SIG-M5 treated with dmso at 0.1 percent for 504 hours (cell line): ENCODE measurements at regions not wholly inside any gene's neighbourhood (a gene's known extent, or its start where the extent isn't known, plus 50 kb on each side); places are given as distances from the start of the nearest gene placed in this dataset.
A peak's percentile ranks its signal among the peaks of the same experiment; 100 is the strongest.

Experiments
- DNase-seq: peaks from one replicate; lab custom pipeline; 2025; ENCODE audit not compliant: unreplicated experiment; lab: John Stamatoyannopoulos, UW

DNA sequence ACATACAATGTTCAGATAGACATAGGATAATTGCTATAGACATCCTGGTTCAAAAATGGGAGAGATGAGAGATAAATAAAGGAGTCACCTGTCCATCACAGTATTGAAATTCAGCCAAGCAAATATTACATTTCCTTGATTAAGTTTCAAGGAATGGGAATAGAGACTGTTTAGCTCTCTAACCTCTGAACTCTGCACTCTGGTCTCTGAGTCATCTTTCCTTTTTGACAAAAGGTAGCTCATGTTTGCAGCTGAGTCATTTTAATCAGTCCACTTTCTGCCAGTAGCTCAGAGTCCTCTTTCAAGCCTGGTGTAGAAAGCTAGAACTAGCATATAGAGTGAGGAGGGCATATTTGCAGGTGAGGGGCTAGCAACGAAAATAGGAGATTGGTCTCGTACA is 51.4 kb upstream of the GJA8 start:
- peak; percentile 77 for DNase-seq

GRCh38 chr1:147852706-147853225 is 49.8 kb upstream of the GJA8 start:
- DNase-seq, result no peak
